H9 (cell line): ENCODE measurements at regions not wholly inside any gene's neighbourhood (a gene's known extent, or its start where the extent isn't known, plus 50 kb on each side); places are given as distances from the start of the nearest gene placed in this dataset.

Experiments
- DNase-seq: peaks from one replicate; pipeline ENCODE4 v3.0.0-alpha.2; 2017
- H2AFZ ChIP-seq: one replicate; pipeline ENCODE4 v1.6.1; 2013; ENCODE audit warnings: mild to moderate bottlenecking, low read length, control low read depth, moderate library complexity
- H2AK5ac ChIP-seq: 2 replicates; pipeline ENCODE4 v1.6.1; 2013; ENCODE audit warnings: low read length, control low read depth, mixed read lengths; ENCODE audit not compliant: insufficient read length
- H2BK120ac ChIP-seq: one replicate; pipeline ENCODE4 v1.6.1; 2013; ENCODE audit warnings: low read depth, mild to moderate bottlenecking, low read length, control low read depth, inconsistent platforms; ENCODE audit not compliant: poor library complexity, severe bottlenecking
- H2BK12ac ChIP-seq: 2 replicates; pipeline ENCODE4 v1.6.1; 2013; ENCODE audit warnings: low read length, control low read depth, mixed read lengths, low read depth; ENCODE audit not compliant: insufficient read length
- H2BK15ac ChIP-seq: 2 replicates; pipeline ENCODE4 v1.6.1; 2013; ENCODE audit warnings: low read depth, low read length, control low read depth
- H2BK20ac ChIP-seq: one replicate; pipeline ENCODE4 v1.6.1; 2013; ENCODE audit warnings: low read depth, mild to moderate bottlenecking, low read length, control low read depth, inconsistent platforms; ENCODE audit not compliant: poor library complexity, severe bottlenecking
- H2BK5ac ChIP-seq: 2 replicates; pipeline ENCODE4 v1.6.1; 2013; ENCODE audit warnings: low read length, control low read depth, mixed read lengths; ENCODE audit not compliant: insufficient read length
- H3K14ac ChIP-seq: 2 replicates; pipeline ENCODE4 v1.6.1; 2013; ENCODE audit warnings: low read length, control low read depth; ENCODE audit not compliant: insufficient read depth
- H3K18ac ChIP-seq: 2 replicates; pipeline ENCODE4 v1.6.1; 2013; ENCODE audit warnings: low read depth, mild to moderate bottlenecking, mixed read lengths, low read length, control low read depth; ENCODE audit not compliant: insufficient read length
- H3K23ac ChIP-seq: 2 replicates; pipeline ENCODE4 v1.6.1; 2013; ENCODE audit warnings: low read length, control low read depth, mixed read lengths, low read depth; ENCODE audit not compliant: insufficient read length
- H3K23me2 ChIP-seq: 2 replicates; pipeline ENCODE4 v1.6.1; 2013; ENCODE audit warnings: low read depth, mild to moderate bottlenecking, mixed read lengths, low read length, control low read depth; ENCODE audit not compliant: insufficient read length, poor library complexity, severe bottlenecking
- H3K27ac ChIP-seq: 2 replicates; pipeline ENCODE4 v1.5.1; 2013; ENCODE audit warnings: low read length, control low read depth, mixed read lengths, low read depth; ENCODE audit not compliant: insufficient read length
- H3K27me3 ChIP-seq: 2 replicates; pipeline ENCODE4 v1.6.1; 2013; ENCODE audit warnings: low read length, control low read depth, inconsistent platforms; ENCODE audit not compliant: insufficient read depth
- H3K4ac ChIP-seq: 2 replicates; pipeline ENCODE4 v1.6.1; 2013; ENCODE audit warnings: low read depth, mild to moderate bottlenecking, control low read depth, inconsistent platforms, low read length, moderate library complexity
- H3K4me1 ChIP-seq: 2 replicates; pipeline ENCODE4 v1.6.1; 2013; ENCODE audit warnings: low read length, control low read depth, inconsistent platforms; ENCODE audit not compliant: insufficient read depth
- H3K4me2 ChIP-seq: 2 replicates; pipeline ENCODE4 v1.6.1; 2013; ENCODE audit warnings: low read length, control low read depth, mixed read lengths; ENCODE audit not compliant: insufficient read length, insufficient read depth
- H3K56ac ChIP-seq: 2 replicates; pipeline ENCODE4 v1.6.1; 2013; ENCODE audit warnings: low read depth, mild to moderate bottlenecking, mixed read lengths, low read length, control low read depth; ENCODE audit not compliant: insufficient read length
- H3K79me1 ChIP-seq: 2 replicates; pipeline ENCODE4 v1.6.1; 2013; ENCODE audit warnings: low read depth, mild to moderate bottlenecking, moderate library complexity, low read length, control low read depth, inconsistent platforms; ENCODE audit not compliant: insufficient read depth, poor library complexity, severe bottlenecking
- H3K79me2 ChIP-seq: 2 replicates; pipeline ENCODE4 v1.6.1; 2013; ENCODE audit warnings: low read length, control low read depth, inconsistent platforms; ENCODE audit not compliant: insufficient read depth
- H3K9ac ChIP-seq: 2 replicates; pipeline ENCODE4 v1.6.1; 2013; ENCODE audit warnings: low read length, control low read depth, mixed read lengths; ENCODE audit not compliant: insufficient read length; ENCODE audit errors: extremely low read depth
- H3K9me3 ChIP-seq: one replicate; pipeline ENCODE4 v1.6.1; 2013; ENCODE audit warnings: low read depth, low read length, inconsistent platforms; ENCODE audit not compliant: control insufficient read depth
- H3T11ph ChIP-seq: one replicate; pipeline ENCODE4 v1.6.1; 2013; ENCODE audit warnings: mild to moderate bottlenecking, low read length, control low read depth, inconsistent platforms
- H4K20me1 ChIP-seq: one replicate; pipeline ENCODE4 v1.6.1; 2013; ENCODE audit not compliant: control insufficient read depth, insufficient read length, insufficient read depth
- H4K5ac ChIP-seq: 2 replicates; pipeline ENCODE4 v1.6.1; 2013; ENCODE audit warnings: low read depth, mild to moderate bottlenecking, mixed read lengths, low read length, control low read depth; ENCODE audit not compliant: insufficient read length
- H4K8ac ChIP-seq: replicated peaks from 2 replicates; pipeline ENCODE4 v1.6.1; 2013; ENCODE audit warnings: low read length, control low read depth, mixed read lengths, low read depth; ENCODE audit not compliant: insufficient read length
- H4K91ac ChIP-seq: 2 replicates; pipeline ENCODE4 v1.6.1; 2013; ENCODE audit warnings: low read depth, mild to moderate bottlenecking, moderate library complexity, mixed read lengths, low read length, control low read depth; ENCODE audit not compliant: insufficient read length
- H3K27ac Mint-ChIP-seq, 3 experiments: 2 replicates in 2 of 3; 3 replicates in 1 of 3; pipeline ENCODE4 v1.8.0; 2020 to 2021; ENCODE audit warnings: mixed read lengths in 3 of 3, mild to moderate bottlenecking in 1 of 3, moderate library complexity in 1 of 3
- H3K27me3 Mint-ChIP-seq: 2 replicates; pipeline ENCODE4 v1.8.0; 2021; ENCODE audit warnings: low read depth, mild to moderate bottlenecking, moderate library complexity, mixed read lengths
- H3K36me3 Mint-ChIP-seq, 3 experiments: 2 replicates in 2 of 3; 3 replicates in 1 of 3; pipeline ENCODE4 v1.8.0; 2020 to 2021; ENCODE audit warnings: low read depth in 3 of 3, mixed read lengths in 3 of 3; ENCODE audit not compliant: insufficient read depth in 1 of 3
- H3K4me1 Mint-ChIP-seq, 2 experiments: 2 replicates each; pipeline ENCODE4 v1.8.0; 2020; ENCODE audit warnings: mixed read lengths in 2 of 2
- H3K4me3 Mint-ChIP-seq, 2 experiments: 2 replicates in 1 of 2; 3 replicates in 1 of 2; pipeline ENCODE4 v1.8.0; 2020 to 2021; ENCODE audit warnings: mild to moderate bottlenecking in 2 of 2, mixed read lengths in 2 of 2, moderate library complexity in 1 of 2
- H3K9me3 Mint-ChIP-seq, 2 experiments: 2 replicates in 1 of 2; 3 replicates in 1 of 2; pipeline ENCODE4 v1.8.0; 2020; ENCODE audit warnings: mild to moderate bottlenecking in 2 of 2, mixed read lengths in 2 of 2, moderate library complexity in 1 of 2
- WGBS: extraction: QIAGEN DNeasy Blood & Tissue Kit; methylation state at CpG from one replicate; pipeline ENCODE4 v1.1.7; 2013; ENCODE audit warnings: missing lambda C conversion rate, low lambda C conversion rate, mixed read lengths; ENCODE audit not compliant: insufficient read length; ENCODE audit errors: extremely low coverage; 5-methylcytosine and 5-hydroxymethylcytosine counted together
- TF ChIP-seq, protein P1 (sequence below): fragments of 200-600 bp; sonication (generic); conservative IDR thresholded peaks from 3 replicates; pipeline ENCODE4 v1.8.0; 2021; ENCODE audit warnings: antibody characterized with exemption, mild to moderate bottlenecking

DNA sequence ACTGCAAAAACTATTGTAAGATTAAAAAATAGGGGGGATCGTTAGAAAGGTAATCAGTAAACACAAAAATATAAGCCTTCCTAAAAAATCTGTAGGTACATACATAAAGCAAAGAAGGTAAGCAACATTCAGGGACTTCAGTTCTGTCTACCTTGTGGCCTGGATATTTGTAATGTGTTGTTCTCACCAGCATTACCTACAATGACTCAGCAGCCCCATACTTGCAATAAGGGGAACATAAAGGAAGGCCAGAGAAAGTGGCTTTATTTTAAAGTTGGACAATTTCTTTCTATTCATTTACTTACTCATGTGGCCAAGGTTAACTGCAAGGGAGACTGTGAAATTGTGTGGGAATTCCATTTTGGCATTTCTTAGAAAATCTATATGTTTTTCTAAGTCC is 277.2 kb upstream of the PREP start:
- Mint-ChIP-seq H3K36me3 (peaks cover 0 to 7% (median 2%) of the 10 kb centered on the region in 3 experiments; a peak in 3 of 7 replicates), H3K4me1 (no peaks in the 10 kb centered on the region), H3K27ac (no peak overlapping the region), H3K9me3 (peaks cover 5 to 8% of the 10 kb centered on the region in 2 experiments; a peak in 3 of 5 replicates), H3K27me3 (no peaks in the 10 kb centered on the region), H3K4me3 (no peak overlapping the region)
- Histone ChIP-seq H3K4me1 (no peaks in the 10 kb centered on the region; the same call in 1 of the 2 replicates), H2AFZ (no peak overlapping the region), H3K9ac (no peak overlapping the region), H2BK5ac (no peak overlapping the region), H3K4ac (no peak overlapping the region), H4K8ac (no peak overlapping the region), H4K91ac (no peak overlapping the region), H2BK12ac (no peak overlapping the region), H3K79me2 (no peaks in the 10 kb centered on the region), H3K23me2 (no peaks in the 10 kb centered on the region), H2AK5ac (no peak overlapping the region), H2BK20ac (no peak overlapping the region), H3K4me2 (no peak overlapping the region), H3K14ac (no peak overlapping the region), H3K18ac (no peak overlapping the region), H3T11ph (no peak overlapping the region), H3K23ac (no peak overlapping the region), H2BK15ac (no peak overlapping the region), H3K56ac (no peak overlapping the region), H2BK120ac (no peak overlapping the region), H3K9me3 (no peaks in the 10 kb centered on the region), H4K5ac (no peak overlapping the region), H3K27ac (no peak overlapping the region), H3K79me1 (no peaks in the 10 kb centered on the region), H4K20me1 (no peaks in the 10 kb centered on the region), H3K27me3 (no peaks in the 10 kb centered on the region)
- no CpG with 5 or more reads among the region's 1 CpG for WGBS
- TF ChIP-seq, protein P1, sequence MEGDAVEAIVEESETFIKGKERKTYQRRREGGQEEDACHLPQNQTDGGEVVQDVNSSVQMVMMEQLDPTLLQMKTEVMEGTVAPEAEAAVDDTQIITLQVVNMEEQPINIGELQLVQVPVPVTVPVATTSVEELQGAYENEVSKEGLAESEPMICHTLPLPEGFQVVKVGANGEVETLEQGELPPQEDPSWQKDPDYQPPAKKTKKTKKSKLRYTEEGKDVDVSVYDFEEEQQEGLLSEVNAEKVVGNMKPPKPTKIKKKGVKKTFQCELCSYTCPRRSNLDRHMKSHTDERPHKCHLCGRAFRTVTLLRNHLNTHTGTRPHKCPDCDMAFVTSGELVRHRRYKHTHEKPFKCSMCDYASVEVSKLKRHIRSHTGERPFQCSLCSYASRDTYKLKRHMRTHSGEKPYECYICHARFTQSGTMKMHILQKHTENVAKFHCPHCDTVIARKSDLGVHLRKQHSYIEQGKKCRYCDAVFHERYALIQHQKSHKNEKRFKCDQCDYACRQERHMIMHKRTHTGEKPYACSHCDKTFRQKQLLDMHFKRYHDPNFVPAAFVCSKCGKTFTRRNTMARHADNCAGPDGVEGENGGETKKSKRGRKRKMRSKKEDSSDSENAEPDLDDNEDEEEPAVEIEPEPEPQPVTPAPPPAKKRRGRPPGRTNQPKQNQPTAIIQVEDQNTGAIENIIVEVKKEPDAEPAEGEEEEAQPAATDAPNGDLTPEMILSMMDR: no peak
- no peak for DNase-seq
